AG09309 (cell line): ENCODE measurements at regions not wholly inside any gene's neighbourhood (a gene's known extent, or its start where the extent isn't known, plus 50 kb on each side); places are given as distances from the start of the nearest gene placed in this dataset.

Experiments
- DNase-seq: peaks from one replicate; pipeline ENCODE4 v3.0.0-alpha.2; 2010; ENCODE audit warnings: low read depth
- H3K4me3 ChIP-seq: 2 replicates; pipeline ENCODE4 v1.5.1; 2011; ENCODE audit warnings: mild to moderate bottlenecking, low read depth, low read length, moderate library complexity; ENCODE audit not compliant: control insufficient read depth
- TF ChIP-seq, protein P1 (sequence below): IDR thresholded peaks from 2 replicates; pipeline ENCODE4 v1.5.1; 2011; ENCODE audit warnings: mild to moderate bottlenecking, low read depth, low read length, inconsistent platforms; ENCODE audit not compliant: insufficient read depth, control insufficient read depth; ENCODE audit errors: missing control alignments

DNA sequence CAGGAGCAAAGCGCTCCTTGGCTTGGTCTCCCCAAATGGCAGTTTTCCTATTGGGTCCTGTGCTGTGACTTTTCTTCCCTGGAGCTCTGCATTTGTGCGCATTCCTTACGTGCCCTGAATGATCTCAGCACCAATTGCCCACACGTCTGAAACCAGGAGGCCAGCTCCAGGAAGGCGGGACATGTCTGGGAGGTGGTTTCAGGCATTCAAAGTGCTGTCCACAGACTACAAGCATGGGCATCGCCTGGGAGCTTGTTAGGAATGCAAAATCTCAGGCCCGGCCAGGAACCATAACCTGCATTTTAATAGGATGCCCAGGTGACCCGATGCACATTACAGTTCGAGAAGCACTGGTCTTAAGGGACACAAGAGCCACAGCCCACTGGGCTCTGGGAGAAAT, 239.6 kb downstream of the ANKRD60 start:
- TF ChIP-seq, protein P1, sequence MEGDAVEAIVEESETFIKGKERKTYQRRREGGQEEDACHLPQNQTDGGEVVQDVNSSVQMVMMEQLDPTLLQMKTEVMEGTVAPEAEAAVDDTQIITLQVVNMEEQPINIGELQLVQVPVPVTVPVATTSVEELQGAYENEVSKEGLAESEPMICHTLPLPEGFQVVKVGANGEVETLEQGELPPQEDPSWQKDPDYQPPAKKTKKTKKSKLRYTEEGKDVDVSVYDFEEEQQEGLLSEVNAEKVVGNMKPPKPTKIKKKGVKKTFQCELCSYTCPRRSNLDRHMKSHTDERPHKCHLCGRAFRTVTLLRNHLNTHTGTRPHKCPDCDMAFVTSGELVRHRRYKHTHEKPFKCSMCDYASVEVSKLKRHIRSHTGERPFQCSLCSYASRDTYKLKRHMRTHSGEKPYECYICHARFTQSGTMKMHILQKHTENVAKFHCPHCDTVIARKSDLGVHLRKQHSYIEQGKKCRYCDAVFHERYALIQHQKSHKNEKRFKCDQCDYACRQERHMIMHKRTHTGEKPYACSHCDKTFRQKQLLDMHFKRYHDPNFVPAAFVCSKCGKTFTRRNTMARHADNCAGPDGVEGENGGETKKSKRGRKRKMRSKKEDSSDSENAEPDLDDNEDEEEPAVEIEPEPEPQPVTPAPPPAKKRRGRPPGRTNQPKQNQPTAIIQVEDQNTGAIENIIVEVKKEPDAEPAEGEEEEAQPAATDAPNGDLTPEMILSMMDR: no peak
- DNase-seq: no peak
- H3K4me3 ChIP-seq: no peak overlapping the region

GRCh38 chr20:57988422-57988821, 240.0 kb downstream of the ANKRD60 start:
- no peak overlapping the region for H3K4me3 ChIP-seq
- no peak for DNase-seq
- TF ChIP-seq, protein P1: no peak

DNA sequence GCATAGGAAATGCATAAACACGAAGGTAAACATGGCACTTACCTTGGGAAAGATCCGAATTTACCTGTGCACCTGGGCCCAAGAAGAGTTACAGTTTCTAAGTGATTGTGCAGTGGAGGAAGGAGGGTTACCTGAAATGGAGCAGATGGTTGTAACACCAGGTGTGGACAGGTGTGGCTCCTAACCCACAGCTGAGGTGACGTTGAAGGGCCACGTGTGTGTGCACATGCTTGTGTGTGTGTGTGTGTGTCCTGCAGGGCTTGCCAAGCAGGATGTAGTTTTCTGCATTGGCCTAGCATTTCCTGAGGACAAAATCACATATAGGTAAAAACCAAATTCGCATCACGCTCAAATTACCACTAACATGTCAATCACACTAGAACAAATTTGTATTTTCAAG, 240.8 kb downstream of the ANKRD60 start:
- H3K4me3 ChIP-seq: no peak overlapping the region
- DNase-seq: no peak
- TF ChIP-seq, protein P1: no peak

DNA sequence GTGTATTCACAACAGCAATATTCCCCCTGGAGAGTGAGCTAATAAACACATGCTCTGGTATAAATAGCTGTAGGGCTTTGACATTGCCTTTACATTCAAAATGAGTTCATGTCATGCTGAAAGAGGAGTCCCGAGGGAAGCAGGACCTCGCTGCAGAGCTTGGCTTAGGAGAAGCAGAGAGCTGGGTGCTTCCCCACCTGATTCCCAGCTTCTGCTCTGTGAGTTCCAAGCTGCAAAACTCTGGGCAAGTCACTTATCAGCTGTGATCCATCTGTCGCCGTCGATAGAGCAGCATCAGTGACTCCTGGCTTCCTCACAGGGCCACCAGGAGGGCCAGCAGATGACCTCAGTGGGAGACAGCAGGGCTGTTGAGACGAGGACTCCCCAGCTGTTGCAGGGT, 241.8 kb downstream of the ANKRD60 start:
- H3K4me3 ChIP-seq: no peak overlapping the region
- TF ChIP-seq, protein P1: no peak
- no peak for DNase-seq

DNA sequence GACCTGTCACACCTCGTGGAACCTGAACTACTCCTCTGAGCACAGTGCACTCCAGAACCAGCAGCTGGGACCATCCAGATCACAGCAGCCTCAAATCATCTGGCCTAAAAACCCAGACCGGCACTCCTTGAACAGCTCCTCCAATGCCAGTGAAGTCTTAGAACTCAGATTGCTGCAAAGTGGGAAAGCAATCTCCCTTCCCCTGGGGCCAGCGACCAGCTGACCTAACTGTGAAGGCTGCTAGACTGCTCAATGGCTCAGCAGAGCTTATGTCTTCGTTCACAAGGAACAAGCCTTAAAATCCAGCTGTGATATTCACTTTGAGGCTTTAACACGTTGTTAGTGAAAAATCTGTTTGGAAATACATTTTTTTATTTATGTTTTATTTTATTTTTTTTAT, 243.2 kb downstream of the ANKRD60 start:
- TF ChIP-seq, protein P1: no peak
- DNase-seq: no peak
- H3K4me3 ChIP-seq: no peak overlapping the region

- TF ChIP-seq, protein P1: no peak
- DNase-seq: no peak
- H3K4me3 ChIP-seq: no peak overlapping the region
Measured at GRCh38 chr20:57983082-57983481, 245.4 kb downstream of the ANKRD60 start.

DNA sequence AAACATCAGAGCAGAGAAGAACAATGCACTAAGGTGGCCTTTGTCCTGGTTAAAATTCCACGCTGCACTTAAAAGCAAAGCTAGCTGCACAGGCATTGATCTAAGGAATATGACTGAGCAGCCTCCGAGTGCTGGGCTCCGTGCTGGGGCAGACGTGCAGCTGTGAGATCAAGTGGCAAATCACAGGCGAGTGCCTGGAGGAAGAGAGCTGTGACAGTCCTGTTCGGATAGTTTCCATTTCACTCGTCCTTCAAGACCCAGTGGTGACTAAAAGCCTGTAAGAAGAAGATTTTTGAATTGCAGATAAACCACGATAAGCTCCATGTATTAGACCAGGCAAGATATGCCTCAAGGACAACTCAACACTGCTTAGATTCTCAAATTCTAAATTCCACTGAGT, 247.9 kb downstream of the ANKRD60 start:
- no peak for DNase-seq
- no peak overlapping the region for H3K4me3 ChIP-seq
- TF ChIP-seq, protein P1: no peak
